A549 (cell line): ENCODE measurements at regions not wholly inside any gene's neighbourhood (a gene's known extent, or its start where the extent isn't known, plus 50 kb on each side); places are given as distances from the start of the nearest gene placed in this dataset.

Experiments used
- POLR2A ChIP-seq: IDR thresholded peaks from 2 replicates; pipeline ENCODE4 v1.6.1; 2012; ENCODE audit warnings: mild to moderate bottlenecking, low read length
- REST ChIP-seq: fragments of 200-600 bp; sonication (generic); IDR thresholded peaks from 2 replicates; pipeline ENCODE4 v1.6.1; 2016; ENCODE audit warnings: antibody characterized with exemption, mild to moderate bottlenecking, moderate library complexity

GRCh38 chr6:140561701-140562100, 1187.3 kb upstream of the CITED2 start:
- TF ChIP-seq POLR2A: no peak
- TF ChIP-seq REST: no peak
